ENCODE measurements at regions not wholly inside any gene's neighbourhood (a gene's known extent, or its start where the extent isn't known, plus 50 kb on each side); places are given as distances from the start of the nearest gene placed in this dataset.
"Not testable (repeated sequence)": the region's sequence is repeated elsewhere in the genome, so short reads cannot be mapped to it uniquely, and the experiment has no call there.

DNA sequence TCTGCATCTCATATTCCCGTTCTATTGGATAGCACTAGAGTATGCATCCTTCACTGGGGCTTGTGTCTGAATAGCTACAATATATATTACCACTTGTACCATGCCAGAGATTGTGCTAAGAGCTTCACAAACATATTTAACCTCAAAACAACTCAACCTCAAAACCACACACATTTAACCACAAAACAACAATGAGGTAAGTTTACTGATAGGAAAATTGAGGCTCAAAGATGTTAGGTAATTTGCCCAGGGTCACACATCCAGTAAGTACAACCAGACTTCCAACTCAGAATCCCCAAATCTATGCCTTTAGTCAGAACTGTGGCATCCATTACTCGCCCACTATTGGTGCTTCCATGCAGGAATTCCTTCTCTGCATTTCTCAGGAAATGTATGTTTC is 220.0 kb downstream of the FAM43A start:
- no peak for ATAC-seq
- peaks cover 34% of the 10 kb centered on the region for H3K27me3 Mint-ChIP-seq
- H3K4me1 Mint-ChIP-seq = peaks cover 5% of the 10 kb centered on the region
- DNase-seq = no peak
- no peaks in the 10 kb centered on the region for H3K9me3 ChIP-seq (ENCODE audit: control insufficient read depth, low read length, poor library complexity, severe bottlenecking)
- peaks cover 2% of the 10 kb centered on the region for H3K36me3 Mint-ChIP-seq (ENCODE audit: low read depth)
- H3K4me3 Mint-ChIP-seq = no peak overlapping the region
- no peak overlapping the region for H3K27ac Mint-ChIP-seq

- ATAC-seq (no peak), DNase-seq (no peak)
- peaks cover 5% of the 10 kb centered on the region for H3K4me1 Mint-ChIP-seq
- no peaks in the 10 kb centered on the region for H3K9me3 ChIP-seq (ENCODE audit: control insufficient read depth, low read length, poor library complexity, severe bottlenecking)
- peaks cover 2% of the 10 kb centered on the region for H3K36me3 Mint-ChIP-seq (ENCODE audit: low read depth)
- no peak overlapping the region for H3K27ac Mint-ChIP-seq
- H3K27me3 Mint-ChIP-seq = peaks cover 35% of the 10 kb centered on the region
- no peak overlapping the region for H3K4me3 Mint-ChIP-seq
Measured at GRCh38 chr3:194906229-194906629, 220.5 kb downstream of the FAM43A start.

GRCh38 chr3:194906970-194907629 is 221.4 kb downstream of the FAM43A start:
- peaks cover 2% of the 10 kb centered on the region for H3K36me3 Mint-ChIP-seq (ENCODE audit: low read depth)
- H3K27ac Mint-ChIP-seq = no peak overlapping the region
- ATAC-seq = no peak
- DNase-seq = no peak
- no peaks in the 10 kb centered on the region for H3K9me3 ChIP-seq (ENCODE audit: control insufficient read depth, low read length, poor library complexity, severe bottlenecking)
- H3K4me3 Mint-ChIP-seq = no peak overlapping the region
- H3K4me1 Mint-ChIP-seq = peaks cover 5% of the 10 kb centered on the region
- peaks cover 38% of the 10 kb centered on the region for H3K27me3 Mint-ChIP-seq

DNA sequence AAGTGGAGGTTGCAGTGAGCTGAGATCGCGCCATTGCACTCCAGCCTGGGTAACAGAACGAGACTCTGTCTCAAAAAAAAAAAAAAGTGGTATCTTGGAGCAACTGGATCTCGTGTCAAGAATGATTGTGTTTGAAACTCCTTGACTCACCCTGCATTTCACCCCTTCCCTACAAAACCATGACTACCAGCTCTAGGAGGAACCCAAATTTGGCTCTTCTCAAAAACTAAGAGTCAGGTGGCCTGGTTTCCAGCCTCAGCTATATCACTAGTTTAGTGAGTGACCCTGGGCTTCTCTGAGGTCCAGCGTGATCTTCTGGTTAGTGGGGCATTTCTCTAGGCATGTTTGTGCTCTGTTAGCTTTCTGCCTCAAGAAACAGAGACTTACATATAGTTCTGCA is 222.1 kb downstream of the FAM43A start:
- Mint-ChIP-seq H3K36me3 (ENCODE audit: low read depth) (peaks cover 2% of the 10 kb centered on the region), H3K27me3 (peaks cover 45% of the 10 kb centered on the region), H3K27ac (no peak overlapping the region), H3K4me1 (peaks cover 5% of the 10 kb centered on the region), H3K4me3 (no peak overlapping the region)
- no peak for DNase-seq
- ATAC-seq = no peak
- H3K9me3 ChIP-seq (ENCODE audit: control insufficient read depth, low read length, poor library complexity, severe bottlenecking) = no peaks in the 10 kb centered on the region

- ATAC-seq = no peak
- no peak overlapping the region for H3K27ac Mint-ChIP-seq
Measured at GRCh38 chr3:194908496-194908895, 222.8 kb downstream of the FAM43A start.

DNA sequence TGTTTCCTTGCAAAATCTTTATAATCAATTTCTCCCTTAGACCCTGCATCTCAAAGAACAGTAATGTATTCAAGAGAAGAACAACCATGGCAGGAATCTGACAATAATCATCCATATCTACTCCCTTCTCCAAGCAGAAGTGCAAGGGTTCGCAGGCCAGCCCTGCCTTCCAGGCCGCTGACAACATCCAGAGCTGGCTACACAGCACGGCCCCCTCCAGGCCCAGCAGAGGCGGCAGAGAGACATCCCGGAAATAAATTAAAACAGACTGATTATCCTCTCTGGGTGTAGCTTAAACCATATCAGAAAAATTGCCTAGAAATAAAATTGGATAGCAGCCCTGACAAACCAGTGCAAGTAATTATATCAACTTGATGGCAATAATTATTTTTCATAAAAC is 223.3 kb downstream of the FAM43A start:
- peaks cover 2% of the 10 kb centered on the region for H3K36me3 Mint-ChIP-seq (ENCODE audit: low read depth)
- no peak overlapping the region for H3K4me3 Mint-ChIP-seq
- peaks cover 49% of the 10 kb centered on the region for H3K27me3 Mint-ChIP-seq
- H3K9me3 ChIP-seq (ENCODE audit: control insufficient read depth, low read length, poor library complexity, severe bottlenecking) = no peaks in the 10 kb centered on the region
- ATAC-seq = no peak
- H3K27ac Mint-ChIP-seq = no peak overlapping the region
- peaks cover 5% of the 10 kb centered on the region for H3K4me1 Mint-ChIP-seq
- no peak for DNase-seq

More at GRCh38 chr3:194908496-194908895, 222.8 kb downstream of the FAM43A start:
- H3K36me3 Mint-ChIP-seq (ENCODE audit: low read depth) = peaks cover 2% of the 10 kb centered on the region
- H3K9me3 ChIP-seq (ENCODE audit: control insufficient read depth, low read length, poor library complexity, severe bottlenecking) = no peaks in the 10 kb centered on the region
- peaks cover 5% of the 10 kb centered on the region for H3K4me1 Mint-ChIP-seq
- no peak for DNase-seq
- H3K4me3 Mint-ChIP-seq = no peak overlapping the region
- H3K27me3 Mint-ChIP-seq = peaks cover 49% of the 10 kb centered on the region

GRCh38 chr3:194910414-194910984 is 224.8 kb downstream of the FAM43A start:
- Mint-ChIP-seq H3K36me3 (ENCODE audit: low read depth) (no peaks in the 10 kb centered on the region), H3K27me3 (peaks cover 49% of the 10 kb centered on the region), H3K4me1 (peaks cover 5% of the 10 kb centered on the region), H3K27ac (no peak overlapping the region), H3K4me3 (no peak overlapping the region)
- no peak for DNase-seq
- H3K9me3 ChIP-seq (ENCODE audit: control insufficient read depth, low read length, poor library complexity, severe bottlenecking) = no peaks in the 10 kb centered on the region
- no peak for ATAC-seq

- H3K9me3 ChIP-seq (ENCODE audit: control insufficient read depth, low read length, poor library complexity, severe bottlenecking) = no peaks in the 10 kb centered on the region
- peaks cover 40% of the 10 kb centered on the region for H3K27me3 Mint-ChIP-seq
Measured at GRCh38 chr3:194913316-194913715, 227.6 kb downstream of the FAM43A start.

DNA sequence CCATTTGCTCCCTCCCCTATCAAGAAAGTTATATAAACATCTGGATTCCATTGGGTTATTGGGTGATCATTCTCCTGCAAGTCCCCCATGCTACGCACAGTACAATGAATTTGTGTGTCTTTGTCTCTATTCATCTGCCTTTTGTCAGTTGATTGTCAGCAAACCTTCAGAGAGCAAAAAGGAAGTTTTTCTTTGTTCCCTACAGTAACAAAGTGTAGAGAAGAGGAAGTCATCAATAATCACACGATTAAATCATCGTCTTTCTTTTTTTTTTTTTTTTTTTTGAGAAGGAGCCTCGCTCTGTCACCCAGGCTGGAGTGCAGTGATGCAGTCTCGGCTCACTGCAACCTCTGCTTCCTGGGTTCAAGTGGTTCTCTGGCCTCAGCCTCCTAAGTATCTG is 239.2 kb downstream of the FAM43A start:
- not testable (repeated sequence) for H3K9me3 ChIP-seq (ENCODE audit: control insufficient read depth, low read length, poor library complexity, severe bottlenecking); H3K27ac Mint-ChIP-seq; H3K4me3 Mint-ChIP-seq; DNase-seq; H3K36me3 Mint-ChIP-seq (ENCODE audit: low read depth); H3K4me1 Mint-ChIP-seq; ATAC-seq
- H3K27me3 Mint-ChIP-seq = peaks cover 63% of the 10 kb centered on the region

More at GRCh38 chr3:194913316-194913715, 227.6 kb downstream of the FAM43A start:
- Mint-ChIP-seq H3K4me1 (no peaks in the 10 kb centered on the region), H3K36me3 (ENCODE audit: low read depth) (no peaks in the 10 kb centered on the region), H3K4me3 (no peak overlapping the region), H3K27ac (no peak overlapping the region)
- DNase-seq = no peak
- ATAC-seq = no peak

DNA sequence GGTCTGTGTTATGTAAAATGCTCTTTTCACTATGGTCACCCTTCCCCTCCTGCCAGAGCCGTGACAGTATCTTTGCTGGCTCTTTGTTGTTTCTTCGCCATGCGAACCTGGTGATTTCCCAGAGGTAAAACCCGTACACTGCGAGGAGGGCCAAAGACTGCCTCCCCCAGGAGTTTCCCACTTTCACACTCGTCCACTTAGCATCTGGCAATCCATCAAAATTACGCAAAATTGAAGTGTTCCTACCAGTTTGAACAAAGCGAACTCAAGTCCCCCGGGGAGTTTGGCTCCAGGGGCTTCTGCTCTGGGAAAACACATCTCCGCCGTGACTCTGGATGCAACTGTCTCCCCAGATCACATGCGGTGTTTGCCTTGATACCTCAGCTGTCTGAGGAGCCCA is 239.9 kb downstream of the FAM43A start:
- DNase-seq (no peak), ATAC-seq (no peak)
- no peak overlapping the region for H3K27ac Mint-ChIP-seq
- H3K4me3 Mint-ChIP-seq = no peak overlapping the region
- no peaks in the 10 kb centered on the region for H3K9me3 ChIP-seq (ENCODE audit: control insufficient read depth, low read length, poor library complexity, severe bottlenecking)
- H3K4me1 Mint-ChIP-seq = no peaks in the 10 kb centered on the region
- peaks cover 69% of the 10 kb centered on the region for H3K27me3 Mint-ChIP-seq
- H3K36me3 Mint-ChIP-seq (ENCODE audit: low read depth) = peaks cover 7% of the 10 kb centered on the region

- Mint-ChIP-seq H3K4me3 (no peak overlapping the region), H3K27ac (no peak overlapping the region), H3K36me3 (ENCODE audit: low read depth) (peaks cover 7% of the 10 kb centered on the region), H3K4me1 (no peaks in the 10 kb centered on the region), H3K27me3 (peaks cover 70% of the 10 kb centered on the region)
- no peak for ATAC-seq
- no peaks in the 10 kb centered on the region for H3K9me3 ChIP-seq (ENCODE audit: control insufficient read depth, low read length, poor library complexity, severe bottlenecking)
- DNase-seq = no peak
Measured at GRCh38 chr3:194928227-194928626, 242.5 kb downstream of the FAM43A start.

DNA sequence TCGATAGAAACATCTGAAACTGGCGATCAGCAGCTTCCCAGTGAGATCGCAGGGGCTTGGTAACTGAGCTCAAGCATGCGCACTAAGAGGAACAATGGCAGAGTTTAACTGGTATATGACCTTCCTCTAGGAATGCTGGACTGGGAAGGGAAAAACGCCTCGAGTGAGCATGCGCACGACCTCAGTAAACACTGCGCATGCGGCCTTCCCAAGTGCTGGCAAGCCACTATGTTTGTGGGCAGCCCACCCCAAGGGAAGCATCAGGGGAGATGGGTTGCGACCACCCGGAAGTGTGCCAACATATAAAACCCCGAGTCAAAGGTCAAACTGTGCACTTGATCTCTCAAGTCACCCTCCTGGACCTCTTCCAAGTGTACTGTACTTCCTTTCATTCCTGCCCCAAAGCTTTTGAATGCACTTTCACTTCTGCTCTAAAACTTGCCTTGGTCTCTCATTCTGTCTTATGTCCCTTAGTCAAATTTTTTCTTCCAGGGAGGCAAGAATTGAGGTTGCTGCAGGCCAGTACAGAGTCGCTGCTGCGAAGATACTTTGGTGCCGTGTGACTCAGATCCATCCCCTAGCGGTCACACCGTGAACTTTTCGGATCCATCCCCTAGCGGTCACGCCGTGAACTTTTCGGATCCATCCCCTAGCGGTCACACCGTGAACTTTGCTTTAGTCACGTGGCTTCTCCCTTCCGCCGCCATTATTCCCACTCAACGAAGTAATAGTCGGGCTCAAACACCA is 243.3 kb downstream of the FAM43A start:
- Mint-ChIP-seq H3K36me3 (ENCODE audit: low read depth) (peaks cover 5% of the 10 kb centered on the region), H3K4me3 (no peak overlapping the region), H3K4me1 (no peaks in the 10 kb centered on the region), H3K27me3 (peaks cover 63% of the 10 kb centered on the region), H3K27ac (no peak overlapping the region)
- ATAC-seq = no peak
- H3K9me3 ChIP-seq (ENCODE audit: control insufficient read depth, low read length, poor library complexity, severe bottlenecking) = no peaks in the 10 kb centered on the region
- no peak for DNase-seq

DNA sequence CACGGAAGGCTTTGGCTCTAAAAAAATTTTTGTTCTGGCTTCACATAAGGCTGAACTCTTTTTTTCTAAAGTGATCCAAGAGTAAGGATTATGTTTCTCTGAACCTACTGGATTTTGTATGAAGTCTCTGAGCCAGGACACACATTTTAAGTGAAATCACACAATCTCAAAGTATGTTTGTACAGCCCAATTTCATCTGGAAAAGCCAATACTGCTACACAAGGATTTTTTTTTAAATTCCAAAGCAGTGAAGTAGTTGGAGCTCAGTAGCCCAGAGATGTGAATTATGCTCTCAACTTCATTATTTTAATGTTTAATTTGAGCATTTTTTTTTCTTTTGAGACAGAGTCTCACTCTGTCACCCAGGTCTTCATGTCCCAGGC is 243.9 kb downstream of the FAM43A start:
- no peaks in the 10 kb centered on the region for H3K9me3 ChIP-seq (ENCODE audit: control insufficient read depth, low read length, poor library complexity, severe bottlenecking)
- DNase-seq (no peak), ATAC-seq (no peak)
- no peak overlapping the region for H3K27ac Mint-ChIP-seq
- H3K27me3 Mint-ChIP-seq = peaks cover 59% of the 10 kb centered on the region
- no peak overlapping the region for H3K4me3 Mint-ChIP-seq
- H3K4me1 Mint-ChIP-seq = no peaks in the 10 kb centered on the region
- H3K36me3 Mint-ChIP-seq (ENCODE audit: low read depth) = peaks cover 4% of the 10 kb centered on the region
